ENCODE measurements at regions not wholly inside any gene's neighbourhood (a gene's known extent, or its start where the extent isn't known, plus 50 kb on each side); places are given as distances from the start of the nearest gene placed in this dataset.

DNA sequence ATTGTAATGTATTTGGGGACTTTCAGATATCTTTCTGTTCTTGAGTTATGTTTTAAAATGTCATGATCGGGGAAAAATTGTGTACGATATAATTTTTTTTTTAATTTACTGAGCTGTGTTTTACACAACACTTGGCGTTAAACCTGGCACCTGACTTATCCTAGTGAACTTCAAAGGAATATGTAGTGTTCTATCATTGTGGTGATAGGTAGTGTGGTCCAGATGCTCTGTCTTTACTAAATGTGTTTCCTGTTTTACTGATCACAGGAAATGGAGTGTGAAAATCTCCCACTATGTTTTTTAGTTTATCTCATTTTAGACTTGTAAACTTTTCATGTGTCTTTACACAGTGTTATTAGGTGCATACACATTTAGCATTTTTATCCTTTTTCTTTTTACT is 98.0 kb downstream of the SLC5A7 start:
- TF ChIP-seq POLR2A (IDR thresholded peaks at IDR 0.05): no peak
- TF ChIP-seq, protein P1, sequence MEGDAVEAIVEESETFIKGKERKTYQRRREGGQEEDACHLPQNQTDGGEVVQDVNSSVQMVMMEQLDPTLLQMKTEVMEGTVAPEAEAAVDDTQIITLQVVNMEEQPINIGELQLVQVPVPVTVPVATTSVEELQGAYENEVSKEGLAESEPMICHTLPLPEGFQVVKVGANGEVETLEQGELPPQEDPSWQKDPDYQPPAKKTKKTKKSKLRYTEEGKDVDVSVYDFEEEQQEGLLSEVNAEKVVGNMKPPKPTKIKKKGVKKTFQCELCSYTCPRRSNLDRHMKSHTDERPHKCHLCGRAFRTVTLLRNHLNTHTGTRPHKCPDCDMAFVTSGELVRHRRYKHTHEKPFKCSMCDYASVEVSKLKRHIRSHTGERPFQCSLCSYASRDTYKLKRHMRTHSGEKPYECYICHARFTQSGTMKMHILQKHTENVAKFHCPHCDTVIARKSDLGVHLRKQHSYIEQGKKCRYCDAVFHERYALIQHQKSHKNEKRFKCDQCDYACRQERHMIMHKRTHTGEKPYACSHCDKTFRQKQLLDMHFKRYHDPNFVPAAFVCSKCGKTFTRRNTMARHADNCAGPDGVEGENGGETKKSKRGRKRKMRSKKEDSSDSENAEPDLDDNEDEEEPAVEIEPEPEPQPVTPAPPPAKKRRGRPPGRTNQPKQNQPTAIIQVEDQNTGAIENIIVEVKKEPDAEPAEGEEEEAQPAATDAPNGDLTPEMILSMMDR (IDR thresholded peaks at IDR 0.05): no peak
- TF ChIP-seq EP300 (IDR thresholded peaks at IDR 0.05): no peak
